ENCODE measurements at regions not wholly inside any gene's neighbourhood (a gene's known extent, or its start where the extent isn't known, plus 50 kb on each side); places are given as distances from the start of the nearest gene placed in this dataset.

- no peak overlapping the region for H2AFZ ChIP-seq (ENCODE audit: low read depth, low read length, poor library complexity, severe bottlenecking)
- peaks cover 0 to 6% of the 10 kb centered on the region in 2 experiments; a peak in 1 of 4 replicates for H3K9me3 ChIP-seq (ENCODE audit: control insufficient read depth in 1 of 2, insufficient read depth in 1 of 2, low read depth in 1 of 2, low read length in 2 of 2)
- no peaks in the 10 kb centered on the region for H3K9me2 ChIP-seq (ENCODE audit: insufficient read depth)
- no peaks in the 10 kb centered on the region for H4K20me1 ChIP-seq (ENCODE audit: insufficient read depth)
- RAD21 ChIA-PET (ENCODE audit: low non-redundant PET in 1 of 2, low total read pairs in 2 of 2, uncharacterized antibody in 2 of 2, unreplicated experiment in 2 of 2) = no interaction called here
- intact Hi-C loops (cut with micrococcal nuclease) = no loop called here
- no peaks in the 10 kb centered on the region for H3K36me3 ChIP-seq (ENCODE audit: control insufficient read depth in 1 of 2, insufficient read depth in 2 of 2, low read length in 2 of 2)
- no peaks in the 10 kb centered on the region for H3K4me1 ChIP-seq (ENCODE audit: control insufficient read depth in 1 of 2, insufficient read depth in 2 of 2, low read length in 2 of 2)
- ATAC-seq (no peak), DNase-seq (ENCODE audit: low read depth, low spot score) (no peak)
- CTCF ChIA-PET = no interaction called here
- H3K4me3 ChIP-seq (replicated peaks in 1 of 2; ENCODE audit: low read depth in 1 of 2, low read length in 2 of 2) = no peak overlapping the region
- no peaks in the 10 kb centered on the region for H3K27me3 ChIP-seq (ENCODE audit: insufficient read depth, low read length)
- H3K79me2 ChIP-seq (ENCODE audit: insufficient read depth, low read length) = no peaks in the 10 kb centered on the region
- no peak overlapping the region for H3K9ac ChIP-seq (ENCODE audit: low read length)
- H3K27ac ChIP-seq (ENCODE audit: low read depth, low read length) = no peak overlapping the region
- TF ChIP-seq YY1 (IDR thresholded peaks at IDR 0.05; ENCODE audit: extremely low read depth, insufficient replicate concordance, low read depth, low read length) = no peak
- TF ChIP-seq ATF3 (IDR thresholded peaks at IDR 0.05) = no peak
- TF ChIP-seq ZNF274 (IDR thresholded peaks at IDR 0.05; ENCODE audit: low read depth, low read length) = no peak
- TF ChIP-seq JUND (IDR thresholded peaks at IDR 0.05) = no peak
- TF ChIP-seq ELF1 (IDR thresholded peaks at IDR 0.05; ENCODE audit: borderline replicate concordance, low read depth) = no peak
- TF ChIP-seq CBX3 (IDR thresholded peaks at IDR 0.05; ENCODE audit: low read depth) = no peak
- no peak for TF ChIP-seq SP1 (IDR thresholded peaks at IDR 0.05; ENCODE audit: low read depth)
- TF ChIP-seq POLR2AphosphoS5 (IDR thresholded peaks at IDR 0.05; ENCODE audit: low read depth, low read length) = no peak
- TF ChIP-seq RAD21 (IDR thresholded peaks at IDR 0.05; ENCODE audit: low read depth) = no peak
- no peak for TF ChIP-seq ZBTB33 (IDR thresholded peaks at IDR 0.05; ENCODE audit: extremely low read depth, insufficient replicate concordance, low read length)
- no peak for TF ChIP-seq EGR1 (IDR thresholded peaks at IDR 0.05; ENCODE audit: low read depth)
- no peak for TF ChIP-seq POLR2A (IDR thresholded peaks at IDR 0.05; ENCODE audit: borderline replicate concordance, extremely low read depth, insufficient read depth, insufficient read length)
- TF ChIP-seq FOSL1 (IDR thresholded peaks at IDR 0.05; ENCODE audit: low read depth) = no peak
- TF ChIP-seq EZH2 (IDR thresholded peaks at IDR 0.05) = no peak
- TF ChIP-seq, protein P1, sequence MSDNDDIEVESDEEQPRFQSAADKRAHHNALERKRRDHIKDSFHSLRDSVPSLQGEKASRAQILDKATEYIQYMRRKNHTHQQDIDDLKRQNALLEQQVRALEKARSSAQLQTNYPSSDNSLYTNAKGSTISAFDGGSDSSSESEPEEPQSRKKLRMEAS (IDR thresholded peaks at IDR 0.05) = no peak
- no peak for TF ChIP-seq EZH2phosphoT487 (IDR thresholded peaks at IDR 0.05; ENCODE audit: borderline replicate concordance)
- no peak for TF ChIP-seq TCF7L2 (IDR thresholded peaks at IDR 0.05; ENCODE audit: borderline replicate concordance, extremely low read depth, insufficient read depth, insufficient read length)
- POLR2A ChIA-PET = no interaction called here
- BruUV-seq (replicated peaks) = no TSS peak
- H3K4me2 ChIP-seq (ENCODE audit: low read length) = no peak overlapping the region
Observed at GRCh38 chr9:28542928-28543327, 969.6 kb upstream of the C9orf72 start.
